ENCODE measurements at regions not wholly inside any gene's neighbourhood (a gene's known extent, or its start where the extent isn't known, plus 50 kb on each side); places are given as distances from the start of the nearest gene placed in this dataset.

- no peak for TF ChIP-seq EZH2 (IDR thresholded peaks at IDR 0.05)
- no peak for TF ChIP-seq FOXP2 (optimal IDR thresholded peaks at IDR 0.05; ENCODE audit: control extremely low read depth, extremely low read length, insufficient read depth)
- TF ChIP-seq POLR2AphosphoS5 (IDR thresholded peaks at IDR 0.05; ENCODE audit: borderline replicate concordance, low read depth, low read length): no peak
- no peak overlapping the region for H3K27ac ChIP-seq
These were observed 495.6 kb upstream of the CDH11 start for GRCh38 chr16:65617421-65617820.

GRCh38 chr16:65608455-65608854 is 486.6 kb upstream of the CDH11 start:
- TF ChIP-seq EZH2 (IDR thresholded peaks at IDR 0.05) (no peak), POLR2AphosphoS5 (IDR thresholded peaks at IDR 0.05; ENCODE audit: borderline replicate concordance, low read depth, low read length) (no peak), FOXP2 (optimal IDR thresholded peaks at IDR 0.05; ENCODE audit: control extremely low read depth, extremely low read length, insufficient read depth) (no peak)
- Histone ChIP-seq H3K9me3 (ENCODE audit: low read depth, low read length) (no peaks in the 10 kb centered on the region), H3K9ac (ENCODE audit: insufficient read length) (no peak overlapping the region), H3K4me3 (no peak overlapping the region), H3K27ac (no peak overlapping the region), H3K36me3 (ENCODE audit: insufficient read depth, low read length) (no peaks in the 10 kb centered on the region)
- DNase-seq (ENCODE audit: low read depth, low spot score): no peak

More at GRCh38 chr16:65617421-65617820, 495.6 kb upstream of the CDH11 start:
- Histone ChIP-seq H3K36me3 (ENCODE audit: insufficient read depth, low read length) (no peaks in the 10 kb centered on the region), H3K9me3 (ENCODE audit: low read depth, low read length) (no peaks in the 10 kb centered on the region), H3K4me3 (no peak overlapping the region), H3K9ac (ENCODE audit: insufficient read length) (no peak overlapping the region)
- DNase-seq (ENCODE audit: low read depth, low spot score): no peak

GRCh38 chr16:65604771-65605170 is 482.9 kb upstream of the CDH11 start:
- H3K9me3 ChIP-seq (ENCODE audit: low read depth, low read length): no peaks in the 10 kb centered on the region
- no peak overlapping the region for H3K9ac ChIP-seq (ENCODE audit: insufficient read length)
- H3K4me3 ChIP-seq: no peak overlapping the region
- no peak for DNase-seq (ENCODE audit: low read depth, low spot score)
- H3K27ac ChIP-seq: no peak overlapping the region
- H3K36me3 ChIP-seq (ENCODE audit: insufficient read depth, low read length): no peaks in the 10 kb centered on the region
- TF ChIP-seq EZH2 (IDR thresholded peaks at IDR 0.05) (no peak), POLR2AphosphoS5 (IDR thresholded peaks at IDR 0.05; ENCODE audit: borderline replicate concordance, low read depth, low read length) (no peak), FOXP2 (optimal IDR thresholded peaks at IDR 0.05; ENCODE audit: control extremely low read depth, extremely low read length, insufficient read depth) (no peak)

GRCh38 chr16:65601781-65602180 is 479.9 kb upstream of the CDH11 start:
- TF ChIP-seq FOXP2 (optimal IDR thresholded peaks at IDR 0.05; ENCODE audit: control extremely low read depth, extremely low read length, insufficient read depth) (no peak), POLR2AphosphoS5 (IDR thresholded peaks at IDR 0.05; ENCODE audit: borderline replicate concordance, low read depth, low read length) (no peak), EZH2 (IDR thresholded peaks at IDR 0.05) (no peak)
- no peak overlapping the region for H3K27ac ChIP-seq

GRCh38 chr16:65600629-65601028 is 478.8 kb upstream of the CDH11 start:
- Histone ChIP-seq H3K9me3 (ENCODE audit: low read depth, low read length) (no peaks in the 10 kb centered on the region), H3K9ac (ENCODE audit: insufficient read length) (no peak overlapping the region), H3K4me3 (no peak overlapping the region), H3K36me3 (ENCODE audit: insufficient read depth, low read length) (no peaks in the 10 kb centered on the region), H3K27ac (no peak overlapping the region)
- DNase-seq (ENCODE audit: low read depth, low spot score): no peak
- TF ChIP-seq EZH2 (IDR thresholded peaks at IDR 0.05): no peak

More at GRCh38 chr16:65601781-65602180, 479.9 kb upstream of the CDH11 start:
- no peaks in the 10 kb centered on the region for H3K36me3 ChIP-seq (ENCODE audit: insufficient read depth, low read length)
- no peak for DNase-seq (ENCODE audit: low read depth, low spot score)
- no peaks in the 10 kb centered on the region for H3K9me3 ChIP-seq (ENCODE audit: low read depth, low read length)
- H3K4me3 ChIP-seq: no peak overlapping the region
- no peak overlapping the region for H3K9ac ChIP-seq (ENCODE audit: insufficient read length)

GRCh38 chr16:65600046-65600445 is 478.2 kb upstream of the CDH11 start:
- no peak overlapping the region for H3K4me3 ChIP-seq
- TF ChIP-seq POLR2AphosphoS5 (IDR thresholded peaks at IDR 0.05; ENCODE audit: borderline replicate concordance, low read depth, low read length) (no peak), EZH2 (IDR thresholded peaks at IDR 0.05) (no peak), FOXP2 (optimal IDR thresholded peaks at IDR 0.05; ENCODE audit: control extremely low read depth, extremely low read length, insufficient read depth) (no peak)
- H3K27ac ChIP-seq: no peak overlapping the region
- DNase-seq (ENCODE audit: low read depth, low spot score): no peak
- no peaks in the 10 kb centered on the region for H3K36me3 ChIP-seq (ENCODE audit: insufficient read depth, low read length)
- H3K9me3 ChIP-seq (ENCODE audit: low read depth, low read length): no peaks in the 10 kb centered on the region
- H3K9ac ChIP-seq (ENCODE audit: insufficient read length): no peak overlapping the region

- TF ChIP-seq FOXP2 (optimal IDR thresholded peaks at IDR 0.05; ENCODE audit: control extremely low read depth, extremely low read length, insufficient read depth) (no peak), POLR2AphosphoS5 (IDR thresholded peaks at IDR 0.05; ENCODE audit: borderline replicate concordance, low read depth, low read length) (no peak), EZH2 (IDR thresholded peaks at IDR 0.05) (no peak)
- DNase-seq (ENCODE audit: low read depth, low spot score): no peak
- Histone ChIP-seq H3K4me3 (no peak overlapping the region), H3K27ac (no peak overlapping the region), H3K9me3 (ENCODE audit: low read depth, low read length) (no peaks in the 10 kb centered on the region), H3K9ac (ENCODE audit: insufficient read length) (no peak overlapping the region), H3K36me3 (ENCODE audit: insufficient read depth, low read length) (no peaks in the 10 kb centered on the region)
These were observed 476.8 kb upstream of the CDH11 start for GRCh38 chr16:65598621-65599020.

GRCh38 chr16:65583498-65583897 is 461.6 kb upstream of the CDH11 start:
- H3K27ac ChIP-seq: no peak overlapping the region
- no peaks in the 10 kb centered on the region for H3K36me3 ChIP-seq (ENCODE audit: insufficient read depth, low read length)
- H3K9me3 ChIP-seq (ENCODE audit: low read depth, low read length): no peaks in the 10 kb centered on the region
- H3K4me3 ChIP-seq: no peak overlapping the region
- DNase-seq (ENCODE audit: low read depth, low spot score): no peak
- TF ChIP-seq FOXP2 (optimal IDR thresholded peaks at IDR 0.05; ENCODE audit: control extremely low read depth, extremely low read length, insufficient read depth) (no peak), POLR2AphosphoS5 (IDR thresholded peaks at IDR 0.05; ENCODE audit: borderline replicate concordance, low read depth, low read length) (no peak), EZH2 (IDR thresholded peaks at IDR 0.05) (no peak)
- no peak overlapping the region for H3K9ac ChIP-seq (ENCODE audit: insufficient read length)

GRCh38 chr16:65579050-65579449 is 457.2 kb upstream of the CDH11 start:
- no peaks in the 10 kb centered on the region for H3K9me3 ChIP-seq (ENCODE audit: low read depth, low read length)
- TF ChIP-seq EZH2 (IDR thresholded peaks at IDR 0.05) (no peak), FOXP2 (optimal IDR thresholded peaks at IDR 0.05; ENCODE audit: control extremely low read depth, extremely low read length, insufficient read depth) (no peak), POLR2AphosphoS5 (IDR thresholded peaks at IDR 0.05; ENCODE audit: borderline replicate concordance, low read depth, low read length) (no peak)
- H3K27ac ChIP-seq: no peak overlapping the region
- no peak for DNase-seq (ENCODE audit: low read depth, low spot score)
- no peak overlapping the region for H3K4me3 ChIP-seq
- H3K9ac ChIP-seq (ENCODE audit: insufficient read length): no peak overlapping the region
- H3K36me3 ChIP-seq (ENCODE audit: insufficient read depth, low read length): no peaks in the 10 kb centered on the region
